NT2/D1 (cell line): ENCODE measurements at regions not wholly inside any gene's neighbourhood (a gene's known extent, or its start where the extent isn't known, plus 50 kb on each side); places are given as distances from the start of the nearest gene placed in this dataset.

ENCODE experiments used
- DNase-seq: peaks from one replicate; pipeline ENCODE4 v3.0.0-alpha.2; 2011; ENCODE audit warnings: low read depth, low spot score
- H3K27me3 ChIP-seq: 2 replicates; pipeline ENCODE4 v1.6.0; 2011; ENCODE audit warnings: mild to moderate bottlenecking; ENCODE audit not compliant: insufficient read length, insufficient read depth
- H3K36me3 ChIP-seq: 2 replicates; pipeline ENCODE4 v1.6.1; 2011; ENCODE audit warnings: mild to moderate bottlenecking, low read length, mixed read lengths; ENCODE audit not compliant: insufficient read depth, insufficient read length
- H3K4me1 ChIP-seq: 2 replicates; pipeline ENCODE4 v1.5.1; 2011; ENCODE audit not compliant: insufficient read depth, insufficient read length
- H3K4me3 ChIP-seq: 2 replicates; pipeline ENCODE4 v1.5.1; 2011; ENCODE audit warnings: low read depth; ENCODE audit not compliant: insufficient read length
- H3K9ac ChIP-seq: 2 replicates; pipeline ENCODE4 v1.6.0; 2011; ENCODE audit warnings: low read depth; ENCODE audit not compliant: insufficient read length
- H3K9me3 ChIP-seq: 2 replicates; pipeline ENCODE4 v1.5.1; 2011; ENCODE audit warnings: mild to moderate bottlenecking, low read length; ENCODE audit not compliant: insufficient read depth
- SUZ12 ChIP-seq: IDR thresholded peaks from 2 replicates; pipeline ENCODE4 v1.6.1; 2011; ENCODE audit not compliant: insufficient read length, insufficient read depth; ENCODE audit errors: extremely low read depth
- YY1 ChIP-seq: IDR thresholded peaks from 2 replicates; pipeline ENCODE4 v1.6.1; 2011; ENCODE audit not compliant: insufficient read length, insufficient read depth
- ZNF274 ChIP-seq: IDR thresholded peaks from 2 replicates; pipeline ENCODE4 v1.6.1; 2011; ENCODE audit warnings: mild to moderate bottlenecking, low read depth, low read length

GRCh38 chr2:60623040-60623439 is 69.6 kb upstream of the BCL11A start:
- no peaks in the 10 kb centered on the region for H3K9me3 ChIP-seq
- DNase-seq: no peak
- H3K4me3 ChIP-seq: no peak overlapping the region
- no peaks in the 10 kb centered on the region for H3K36me3 ChIP-seq
- H3K9ac ChIP-seq: no peak overlapping the region
- H3K27me3 ChIP-seq: no peaks in the 10 kb centered on the region
- H3K4me1 ChIP-seq: no peaks in the 10 kb centered on the region
- TF ChIP-seq SUZ12 (no peak), ZNF274 (no peak), YY1 (no peak)

DNA sequence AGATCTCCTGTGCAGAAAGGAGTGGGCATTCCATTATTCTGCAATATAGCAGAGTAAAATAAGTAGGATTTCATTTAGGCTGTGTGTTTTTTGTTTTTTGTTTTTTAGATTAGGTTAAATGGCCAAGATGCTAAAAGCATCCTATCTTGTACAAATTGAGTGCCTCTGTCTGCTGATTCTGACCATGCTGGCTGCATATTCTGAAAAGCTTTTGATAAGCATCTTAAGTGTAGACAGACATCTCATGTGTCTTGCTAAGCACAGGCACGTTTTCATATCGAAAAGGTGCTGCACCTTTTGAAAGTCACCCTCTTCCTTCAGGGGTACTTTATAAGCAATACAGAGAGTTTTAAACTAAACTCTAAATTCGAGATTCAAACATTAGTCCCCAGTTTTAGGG is 74.0 kb upstream of the BCL11A start:
- TF ChIP-seq YY1 (no peak), SUZ12 (no peak), ZNF274 (no peak)
- H3K36me3 ChIP-seq: no peaks in the 10 kb centered on the region
- peaks cover 3% of the 10 kb centered on the region; the same call in 1 of the 2 replicates for H3K9me3 ChIP-seq
- H3K27me3 ChIP-seq: no peaks in the 10 kb centered on the region
- peaks cover 4% of the 10 kb centered on the region for H3K4me1 ChIP-seq
- no peak overlapping the region for H3K4me3 ChIP-seq
- no peak overlapping the region for H3K9ac ChIP-seq
- no peak for DNase-seq

- H3K27me3 ChIP-seq: no peaks in the 10 kb centered on the region
- no peaks in the 10 kb centered on the region for H3K36me3 ChIP-seq
- H3K4me3 ChIP-seq: no peak overlapping the region
- no peak for TF ChIP-seq ZNF274
- TF ChIP-seq YY1: no peak
- no peak for TF ChIP-seq SUZ12
- peaks cover 3% of the 10 kb centered on the region; the same call in 1 of the 2 replicates for H3K9me3 ChIP-seq
- no peak for DNase-seq
- H3K9ac ChIP-seq: no peak overlapping the region
- peaks cover 4% of the 10 kb centered on the region for H3K4me1 ChIP-seq
Observed at GRCh38 chr2:60628026-60628425, 74.6 kb upstream of the BCL11A start.

DNA sequence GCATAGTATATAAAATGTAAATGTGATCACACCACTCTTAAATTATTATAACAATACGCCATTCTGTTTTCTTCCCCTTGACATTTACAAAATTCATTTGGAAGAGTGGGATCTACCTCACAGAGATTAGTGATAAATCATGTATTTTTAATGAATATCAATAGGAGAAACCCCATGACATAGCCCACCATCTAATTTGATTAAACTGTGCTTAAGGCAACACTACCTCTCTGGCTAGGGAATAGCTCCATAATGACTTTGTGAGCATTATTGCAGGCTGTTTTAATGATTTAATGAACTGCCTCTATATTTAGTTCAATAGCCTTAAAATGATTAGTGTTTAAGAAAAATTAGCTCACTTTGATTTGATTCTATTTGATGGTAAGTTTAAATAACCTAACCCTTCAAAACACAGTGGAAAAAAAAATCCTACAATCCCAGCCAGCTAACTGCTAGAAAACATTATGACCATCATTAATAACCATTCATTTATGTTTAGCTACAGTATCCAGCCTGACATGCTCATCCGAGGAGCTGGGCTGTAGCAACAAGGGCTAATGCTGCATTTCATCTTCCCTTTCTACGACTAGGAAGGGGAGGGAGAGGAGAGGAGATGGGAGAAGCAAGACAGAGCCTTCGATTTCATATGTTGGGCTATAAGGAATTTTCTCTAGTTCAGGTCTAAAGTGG is 75.3 kb upstream of the BCL11A start:
- no peaks in the 10 kb centered on the region for H3K27me3 ChIP-seq
- H3K9ac ChIP-seq: no peak overlapping the region
- H3K4me3 ChIP-seq: no peak overlapping the region
- H3K36me3 ChIP-seq: no peaks in the 10 kb centered on the region
- no peak for TF ChIP-seq ZNF274
- TF ChIP-seq YY1: no peak
- no peak for TF ChIP-seq SUZ12
- no peak for DNase-seq
- peaks cover 4% of the 10 kb centered on the region for H3K4me1 ChIP-seq
- H3K9me3 ChIP-seq: peaks cover 3% of the 10 kb centered on the region; the same call in 1 of the 2 replicates

- Histone ChIP-seq H3K27me3 (no peaks in the 10 kb centered on the region), H3K9me3 (peaks cover 3% of the 10 kb centered on the region; the same call in 1 of the 2 replicates), H3K9ac (no peak overlapping the region), H3K4me1 (peaks cover 4% of the 10 kb centered on the region), H3K4me3 (no peak overlapping the region), H3K36me3 (no peaks in the 10 kb centered on the region)
- DNase-seq: no peak
- TF ChIP-seq SUZ12 (no peak), YY1 (no peak), ZNF274 (no peak)
Observed at GRCh38 chr2:60629305-60629662, 75.8 kb upstream of the BCL11A start.

- no peak for DNase-seq
Observed at GRCh38 chr2:60629801-60630385, 76.4 kb upstream of the BCL11A start.

DNA sequence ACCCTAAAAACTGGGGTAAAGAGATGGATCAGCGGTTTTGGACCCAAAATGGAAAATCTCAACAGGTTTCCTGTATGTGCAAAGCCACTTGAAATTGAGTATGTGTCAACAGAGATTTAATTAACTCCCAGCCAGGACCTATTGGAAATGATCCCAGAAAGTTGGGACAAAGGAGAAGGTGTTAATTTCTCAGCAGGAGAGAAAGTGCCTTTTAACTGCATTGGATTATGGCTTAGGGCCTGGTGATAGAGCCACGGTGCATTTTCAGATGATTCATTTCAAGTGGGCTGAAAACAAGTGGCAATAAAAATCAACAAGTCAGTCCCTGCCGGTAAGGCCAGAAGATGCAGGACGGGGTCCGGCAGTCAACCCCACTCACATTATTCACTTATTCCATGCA is 80.2 kb upstream of the BCL11A start:
- no peaks in the 10 kb centered on the region for H3K27me3 ChIP-seq
- H3K36me3 ChIP-seq: no peaks in the 10 kb centered on the region
- no peak overlapping the region for H3K4me3 ChIP-seq
- DNase-seq: no peak
- peaks cover 4% of the 10 kb centered on the region for H3K4me1 ChIP-seq
- H3K9ac ChIP-seq: no peak overlapping the region
- no peak for TF ChIP-seq ZNF274
- no peak for TF ChIP-seq YY1
- TF ChIP-seq SUZ12: no peak
- H3K9me3 ChIP-seq: peaks cover 3% of the 10 kb centered on the region; the same call in 1 of the 2 replicates

More at GRCh38 chr2:60629801-60630385, 76.4 kb upstream of the BCL11A start:
- TF ChIP-seq YY1 (no peak), ZNF274 (no peak), SUZ12 (no peak)
- Histone ChIP-seq H3K36me3 (no peaks in the 10 kb centered on the region), H3K4me1 (peaks cover 4% of the 10 kb centered on the region), H3K9ac (no peak overlapping the region), H3K27me3 (no peaks in the 10 kb centered on the region), H3K4me3 (no peak overlapping the region), H3K9me3 (peaks cover 3% of the 10 kb centered on the region; the same call in 1 of the 2 replicates)
